ENCODE measurements at regions not wholly inside any gene's neighbourhood (a gene's known extent, or its start where the extent isn't known, plus 50 kb on each side); places are given as distances from the start of the nearest gene placed in this dataset.
"Not testable (repeated sequence)": the region's sequence is repeated elsewhere in the genome, so short reads cannot be mapped to it uniquely, and the experiment has no call there.

GRCh38 chr16:80114699-80115098, 426.1 kb upstream of the DYNLRB2 start:
- no peak for DNase-seq

- no peak for DNase-seq
Measured at GRCh38 chr16:80113873-80114574, 426.8 kb upstream of the DYNLRB2 start.

GRCh38 chr16:80109581-80109980, 431.2 kb upstream of the DYNLRB2 start:
- no peak for DNase-seq

GRCh38 chr16:80107900-80108299, 432.9 kb upstream of the DYNLRB2 start:
- no peak for DNase-seq

GRCh38 chr16:80105751-80106150, 435.0 kb upstream of the DYNLRB2 start:
- no peak for DNase-seq

GRCh38 chr16:80105160-80105559, 435.6 kb upstream of the DYNLRB2 start:
- DNase-seq: no peak

- no peak for DNase-seq
Measured at GRCh38 chr16:80104401-80104800, 436.4 kb upstream of the DYNLRB2 start.

- no peak for DNase-seq
Measured at GRCh38 chr16:80103463-80103862, 437.3 kb upstream of the DYNLRB2 start.

GRCh38 chr16:80100846-80101451, 439.8 kb upstream of the DYNLRB2 start:
- no peak for DNase-seq

- DNase-seq: no peak
Measured at GRCh38 chr16:80100186-80100585, 440.6 kb upstream of the DYNLRB2 start.

GRCh38 chr16:80097098-80097497, 443.7 kb upstream of the DYNLRB2 start:
- DNase-seq: no peak

- no peak for DNase-seq
Measured at GRCh38 chr16:80092681-80093080, 448.1 kb upstream of the DYNLRB2 start.

- not testable (repeated sequence) for DNase-seq
Measured at GRCh38 chr16:80091453-80091852, 449.3 kb upstream of the DYNLRB2 start.

GRCh38 chr16:80085606-80086005, 455.2 kb upstream of the DYNLRB2 start:
- no peak for DNase-seq

GRCh38 chr16:80084614-80085013, 456.2 kb upstream of the DYNLRB2 start:
- DNase-seq: no peak

GRCh38 chr16:80084163-80084562, 456.6 kb upstream of the DYNLRB2 start:
- DNase-seq: no peak

GRCh38 chr16:80082906-80083305, 457.9 kb upstream of the DYNLRB2 start:
- no peak for DNase-seq

GRCh38 chr16:80081846-80082245, 458.9 kb upstream of the DYNLRB2 start:
- DNase-seq: no peak

- DNase-seq: no peak
Measured at GRCh38 chr16:80080287-80080851, 460.4 kb upstream of the DYNLRB2 start.

GRCh38 chr16:80079072-80079471, 461.7 kb upstream of the DYNLRB2 start:
- no peak for DNase-seq

GRCh38 chr16:80077696-80078095, 463.1 kb upstream of the DYNLRB2 start:
- DNase-seq: no peak

GRCh38 chr16:80074329-80074728, 466.5 kb upstream of the DYNLRB2 start:
- no peak for DNase-seq

GRCh38 chr16:80071964-80072456, 468.8 kb upstream of the DYNLRB2 start:
- no peak for DNase-seq

Measured in NCI-H2081 (cell line).